Neuronal stem cell (in vitro differentiated cells): ENCODE measurements at regions not wholly inside any gene's neighbourhood (a gene's known extent, or its start where the extent isn't known, plus 50 kb on each side); places are given as distances from the start of the nearest gene placed in this dataset.

Experiments used
- DNase-seq: peaks from one replicate; pipeline ENCODE4 v3.0.0-alpha.2; 2013; ENCODE audit warnings: low spot score
- H2AFZ ChIP-seq: one replicate; pipeline ENCODE4 v1.6.1; 2013; ENCODE audit warnings: mild to moderate bottlenecking, low read length, inconsistent platforms
- H2AK5ac ChIP-seq: 2 replicates; pipeline ENCODE4 v1.6.1; 2013; ENCODE audit warnings: low read depth, mild to moderate bottlenecking, inconsistent platforms, low read length, moderate library complexity, mixed read lengths
- H2BK120ac ChIP-seq: 2 replicates; pipeline ENCODE4 v1.6.1; 2013; ENCODE audit warnings: low read depth, mild to moderate bottlenecking, inconsistent platforms, low read length, moderate library complexity, mixed read lengths
- H2BK12ac ChIP-seq: one replicate; pipeline ENCODE4 v1.6.1; 2013; ENCODE audit warnings: low read length, inconsistent platforms
- H2BK15ac ChIP-seq: 2 replicates; pipeline ENCODE4 v1.6.1; 2013; ENCODE audit warnings: mild to moderate bottlenecking, low read length, inconsistent platforms, mixed read lengths
- H2BK5ac ChIP-seq: one replicate; pipeline ENCODE4 v1.6.1; 2013; ENCODE audit warnings: inconsistent platforms, mild to moderate bottlenecking, low read length, moderate library complexity
- H3K14ac ChIP-seq: one replicate; pipeline ENCODE4 v1.6.1; 2013; ENCODE audit warnings: low read length, inconsistent platforms
- H3K18ac ChIP-seq: 2 replicates; pipeline ENCODE4 v1.6.1; 2013; ENCODE audit warnings: low read length, inconsistent platforms
- H3K23ac ChIP-seq: 2 replicates; pipeline ENCODE4 v1.6.1; 2013; ENCODE audit warnings: low read depth, mild to moderate bottlenecking, mixed read lengths, low read length, inconsistent platforms; ENCODE audit not compliant: poor library complexity
- H3K27ac ChIP-seq: replicated peaks from 3 replicates; pipeline ENCODE4 v1.5.1; 2013; ENCODE audit warnings: low read length, inconsistent platforms
- H3K27me3 ChIP-seq, 3 experiments: 2 replicates each; pipeline ENCODE4 v1.6.1; 2013; ENCODE audit warnings: low read length in 3 of 3, mild to moderate bottlenecking in 2 of 3, inconsistent platforms in 1 of 3, low read depth in 1 of 3, mixed read lengths in 1 of 3, moderate library complexity in 1 of 3; ENCODE audit not compliant: control insufficient read depth in 3 of 3, insufficient read depth in 3 of 3
- H3K36me3 ChIP-seq, 2 donors: replicated peaks in 1 of 2; 2 replicates each; pipeline ENCODE4 v1.6.1; 2013; ENCODE audit warnings: low read length in 2 of 2; ENCODE audit not compliant: control insufficient read depth in 2 of 2, insufficient read depth in 2 of 2
- H3K4ac ChIP-seq: 2 replicates; pipeline ENCODE4 v1.6.1; 2013; ENCODE audit warnings: inconsistent platforms, mild to moderate bottlenecking, low read length, moderate library complexity
- H3K4me1 ChIP-seq, 2 donors: 1 replicate in 1 of 2; 2 replicates in 1 of 2; pipeline ENCODE4 v1.6.1; 2013; ENCODE audit warnings: low read length in 2 of 2, low read depth in 1 of 2; ENCODE audit not compliant: control insufficient read depth in 2 of 2, insufficient read depth in 1 of 2
- H3K4me2 ChIP-seq: one replicate; pipeline ENCODE4 v1.6.1; 2013; ENCODE audit warnings: mild to moderate bottlenecking, low read length, inconsistent platforms; ENCODE audit not compliant: insufficient read depth, poor library complexity, severe bottlenecking
- H3K4me3 ChIP-seq, 2 donors: 2 replicates each; pipeline ENCODE4 v1.5.1; 2013; ENCODE audit warnings: low read length in 2 of 2, mild to moderate bottlenecking in 2 of 2, inconsistent platforms in 1 of 2, moderate library complexity in 1 of 2
- H3K79me1 ChIP-seq: one replicate; pipeline ENCODE4 v1.6.1; 2013; ENCODE audit warnings: low read depth, mild to moderate bottlenecking, inconsistent platforms, low read length, moderate library complexity
- H3K9ac ChIP-seq: one replicate; pipeline ENCODE4 v1.6.1; 2013; ENCODE audit warnings: mild to moderate bottlenecking, low read depth, low read length, inconsistent platforms; ENCODE audit not compliant: poor library complexity
- H3K9me3 ChIP-seq, 2 donors: replicated peaks in 1 of 2; 2 replicates each; pipeline versions ENCODE3 to v1.6.1; 2013; ENCODE audit warnings: low read length in 2 of 2, mild to moderate bottlenecking in 2 of 2, inconsistent platforms in 1 of 2, low read depth in 1 of 2, mixed read lengths in 1 of 2, moderate library complexity in 1 of 2; ENCODE audit not compliant: control insufficient read depth in 2 of 2, insufficient read depth in 1 of 2
- H4K8ac ChIP-seq: one replicate; pipeline ENCODE4 v1.6.1; 2013; ENCODE audit warnings: low read depth, mild to moderate bottlenecking, inconsistent platforms, low read length, moderate library complexity
- H4K91ac ChIP-seq: one replicate; pipeline ENCODE4 v1.6.1; 2013; ENCODE audit warnings: low read length, low read depth, mild to moderate bottlenecking, inconsistent platforms; ENCODE audit not compliant: poor library complexity
- WGBS, 2 donors: extraction: QIAGEN DNeasy Blood & Tissue Kit; methylation state at CpG; one replicate each; pipeline ENCODE4 v1.1.7; 2013; ENCODE audit warnings: missing lambda C conversion rate in 2 of 2, mixed read lengths in 1 of 2; ENCODE audit not compliant: insufficient read length in 2 of 2, insufficient replicate concordance in 1 of 2; ENCODE audit errors: extremely low coverage in 2 of 2; 5-methylcytosine and 5-hydroxymethylcytosine counted together

DNA sequence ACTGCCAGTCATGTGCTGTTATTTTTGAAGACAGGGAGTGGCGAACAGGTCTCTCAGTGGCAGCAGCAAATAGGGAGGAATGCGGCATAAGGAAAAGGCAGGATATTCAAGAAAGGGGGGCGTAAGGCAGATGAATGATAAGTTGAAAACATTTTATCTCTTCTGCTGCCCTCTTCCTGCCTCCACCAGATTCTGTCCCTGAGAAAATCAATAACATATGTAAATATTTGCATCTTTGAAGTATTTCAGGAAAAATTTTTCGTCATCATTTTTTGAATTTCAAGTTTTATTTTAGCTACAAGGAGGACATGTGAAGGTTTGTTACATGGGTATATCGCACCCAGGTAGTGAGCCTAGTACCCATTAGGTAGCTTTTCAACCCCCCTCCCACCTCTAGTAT is 616.7 kb downstream of the MCTP2 start:
- H2BK5ac ChIP-seq: no peak overlapping the region
- H3K4me3 ChIP-seq: no peak overlapping the region
- H3K36me3 ChIP-seq: no peaks in the 10 kb centered on the region
- H3K4ac ChIP-seq: no peak overlapping the region
- DNase-seq: no peak
- H3K9me3 ChIP-seq: no peaks in the 10 kb centered on the region
- no peak overlapping the region for H2AFZ ChIP-seq
- H4K91ac ChIP-seq: no peak overlapping the region
- H3K4me1 ChIP-seq: no peaks in the 10 kb centered on the region
- H3K14ac ChIP-seq: no peak overlapping the region
- no peak overlapping the region for H3K23ac ChIP-seq
- no peak overlapping the region for H3K4me2 ChIP-seq
- no peaks in the 10 kb centered on the region for H3K27me3 ChIP-seq
- no peak overlapping the region for H3K18ac ChIP-seq
- H3K9ac ChIP-seq: no peak overlapping the region
- no peak overlapping the region for H2BK12ac ChIP-seq
- H2BK120ac ChIP-seq: no peak overlapping the region
- H2BK15ac ChIP-seq: no peak overlapping the region
- H4K8ac ChIP-seq: no peak overlapping the region
- no peaks in the 10 kb centered on the region for H3K79me1 ChIP-seq
- H3K27ac ChIP-seq: no peak overlapping the region
- no peak overlapping the region for H2AK5ac ChIP-seq
- WGBS, 2 donors: no CpG with 5 or more reads among the region's 5 CpGs

- no peak overlapping the region for H3K27ac ChIP-seq
- H2AK5ac ChIP-seq: no peak overlapping the region
- no peak overlapping the region for H4K8ac ChIP-seq
- H3K23ac ChIP-seq: no peak overlapping the region
- no peak overlapping the region for H2BK15ac ChIP-seq
- H3K9ac ChIP-seq: no peak overlapping the region
- H3K9me3 ChIP-seq: no peaks in the 10 kb centered on the region
- no peak overlapping the region for H3K4me3 ChIP-seq
- WGBS, 2 donors: no CpG with 5 or more reads among the region's 3 CpGs
- H4K91ac ChIP-seq: no peak overlapping the region
- H2AFZ ChIP-seq: no peak overlapping the region
- DNase-seq: no peak
- H3K4me1 ChIP-seq: no peaks in the 10 kb centered on the region
- H3K79me1 ChIP-seq: no peaks in the 10 kb centered on the region
- no peak overlapping the region for H3K14ac ChIP-seq
- H3K4ac ChIP-seq: no peak overlapping the region
- H2BK5ac ChIP-seq: no peak overlapping the region
- H2BK12ac ChIP-seq: no peak overlapping the region
- H3K36me3 ChIP-seq: no peaks in the 10 kb centered on the region
- no peak overlapping the region for H3K18ac ChIP-seq
- no peak overlapping the region for H2BK120ac ChIP-seq
- H3K27me3 ChIP-seq: no peaks in the 10 kb centered on the region
- H3K4me2 ChIP-seq: no peak overlapping the region
Observed at GRCh38 chr15:94855018-94855408, 623.7 kb downstream of the MCTP2 start.

DNA sequence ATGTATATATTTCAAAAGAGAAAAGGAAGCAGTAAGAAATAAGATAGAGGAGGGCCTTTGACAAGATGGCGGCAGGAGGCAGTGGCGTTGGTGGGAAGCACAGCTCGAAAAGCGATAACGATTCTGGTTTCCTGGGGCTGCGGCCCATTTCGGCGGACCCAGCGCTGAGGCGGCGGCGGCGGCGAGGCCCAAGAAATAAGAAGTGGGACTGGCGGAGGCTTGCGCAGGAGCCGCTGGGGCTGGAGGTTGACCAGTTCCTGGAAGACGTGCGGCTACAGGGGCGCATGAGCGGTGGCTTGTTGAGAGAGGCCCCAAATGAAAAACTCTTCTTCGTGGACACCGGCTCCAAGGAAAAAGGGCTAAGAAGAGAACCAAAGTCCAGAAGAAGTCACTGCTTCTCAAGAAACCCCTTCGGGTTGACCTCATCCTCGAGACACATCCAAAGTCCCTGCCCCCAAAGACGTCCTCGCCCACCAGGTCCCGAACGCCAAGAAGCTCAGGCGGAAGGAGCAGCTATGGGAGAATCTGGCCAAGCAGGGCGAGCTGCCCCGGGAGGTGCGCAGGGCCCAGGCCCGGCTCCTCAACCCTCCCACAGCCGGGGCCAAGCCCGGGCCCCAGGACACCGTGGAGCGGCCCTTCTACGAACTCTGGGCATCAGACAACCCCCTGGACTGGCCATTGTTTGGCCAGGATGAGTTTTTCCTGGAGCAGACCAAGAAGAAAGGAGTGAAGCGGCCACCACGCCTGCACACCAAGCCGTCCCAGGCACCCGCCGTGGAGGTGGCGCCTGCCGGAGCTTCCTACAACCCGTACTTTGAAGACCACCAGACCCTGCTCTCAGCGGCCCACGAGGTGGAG is 624.3 kb downstream of the MCTP2 start:
- WGBS, 2 donors: no CpG with 5 or more reads among the region's 49 CpGs
- DNase-seq: no peak

DNA sequence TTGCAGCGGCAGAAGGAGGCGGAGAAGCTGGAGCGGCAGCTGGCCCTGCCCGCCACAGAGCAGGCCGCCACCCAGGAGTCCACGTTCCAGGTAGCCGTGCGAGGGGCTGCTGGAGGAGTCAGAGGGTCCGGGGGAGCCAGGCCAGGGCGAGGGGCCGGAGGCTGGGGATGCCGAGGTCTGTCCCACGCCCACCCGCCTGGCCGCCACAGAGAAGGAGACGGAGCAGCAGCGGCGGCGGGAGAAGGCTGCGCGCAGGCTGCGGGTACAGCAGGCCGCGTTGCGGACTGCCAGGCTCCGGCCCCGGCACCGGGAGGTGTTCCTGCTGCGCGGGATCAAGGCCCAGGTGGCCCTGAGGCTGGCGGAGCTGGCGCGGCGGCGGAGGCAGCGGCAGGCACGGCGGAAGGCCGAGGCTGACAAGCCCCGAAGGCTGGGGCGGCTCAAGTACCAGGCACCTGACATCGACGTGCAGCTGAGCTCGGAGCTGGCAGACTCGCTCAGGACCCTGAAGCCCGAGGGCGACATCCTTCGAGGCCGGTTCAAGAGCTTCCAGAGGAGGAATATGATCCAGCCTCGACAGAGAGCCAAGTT is 625.0 kb downstream of the MCTP2 start:
- H2BK120ac ChIP-seq: no peak overlapping the region
- no peak overlapping the region for H2BK12ac ChIP-seq
- peak overlapping the region; percentile 43 for H4K8ac ChIP-seq
- H2BK15ac ChIP-seq: no peak overlapping the region
- WGBS, 2 donors: no CpG with 5 or more reads among the region's 50 CpGs
- no peak overlapping the region for H4K91ac ChIP-seq
- H3K27ac ChIP-seq: no peak overlapping the region
- H3K18ac ChIP-seq: no peak overlapping the region
- H3K14ac ChIP-seq: peak overlapping the region; percentile 38
- H3K4me2 ChIP-seq: no peak overlapping the region
- H3K4me3 ChIP-seq: no peak overlapping the region
- no peak for DNase-seq
- H3K36me3 ChIP-seq: no peaks in the 10 kb centered on the region
- H2BK5ac ChIP-seq: no peak overlapping the region
- no peaks in the 10 kb centered on the region for H3K4me1 ChIP-seq
- no peak overlapping the region for H3K23ac ChIP-seq
- H3K9ac ChIP-seq: no peak overlapping the region
- no peak overlapping the region for H3K4ac ChIP-seq
- H3K9me3 ChIP-seq: no peaks in the 10 kb centered on the region
- H2AK5ac ChIP-seq: peak overlapping the region; percentile 52
- H2AFZ ChIP-seq: no peak overlapping the region
- no peaks in the 10 kb centered on the region for H3K79me1 ChIP-seq
- H3K27me3 ChIP-seq: no peaks in the 10 kb centered on the region

More for the DNA sequence above, 624.3 kb downstream of the MCTP2 start:
- no peaks in the 10 kb centered on the region for H3K36me3 ChIP-seq
- no peak overlapping the region for H2BK12ac ChIP-seq
- H2AFZ ChIP-seq: no peak overlapping the region
- H3K9me3 ChIP-seq: no peaks in the 10 kb centered on the region
- H4K8ac ChIP-seq: no peak overlapping the region
- no peak overlapping the region for H2AK5ac ChIP-seq
- no peak overlapping the region for H3K27ac ChIP-seq
- H2BK5ac ChIP-seq: no peak overlapping the region
- peak overlapping the region; percentile 38 for H3K14ac ChIP-seq
- H3K18ac ChIP-seq: no peak overlapping the region
- H2BK120ac ChIP-seq: no peak overlapping the region
- no peak overlapping the region for H4K91ac ChIP-seq
- H3K27me3 ChIP-seq: no peaks in the 10 kb centered on the region
- no peak overlapping the region for H3K4me2 ChIP-seq
- H3K9ac ChIP-seq: no peak overlapping the region
- H2BK15ac ChIP-seq: no peak overlapping the region
- H3K4me1 ChIP-seq: no peaks in the 10 kb centered on the region
- no peak overlapping the region for H3K4ac ChIP-seq
- no peak overlapping the region for H3K23ac ChIP-seq
- no peaks in the 10 kb centered on the region for H3K79me1 ChIP-seq
- H3K4me3 ChIP-seq: no peak overlapping the region
